Natural killer cell (primary cell): ENCODE measurements at regions not wholly inside any gene's neighbourhood (a gene's known extent, or its start where the extent isn't known, plus 50 kb on each side); places are given as distances from the start of the nearest gene placed in this dataset.

Experiments
- ATAC-seq, 3 donors: fragments of 150-1000 bp in 2 of 3; fragments of 200-7000 bp in 1 of 3; cut with Tn5 transposase; 1 replicate in 1 of 3; 2 replicates in 2 of 3; pipeline ENCODE4 v1.10.0; 2021; ENCODE audit warnings: mild to moderate bottlenecking in 2 of 3, moderate library complexity in 2 of 3
- DNase-seq, 2 donors: peaks; one replicate each; pipeline versions ENCODE4 v3.0.0 to v3.0.0-alpha.2; 2013 to 2021; ENCODE audit warnings: mixed read lengths in 1 of 2
- H3K27ac ChIP-seq: one replicate; pipeline ENCODE4 v1.5.1; 2013; ENCODE audit warnings: mild to moderate bottlenecking, low read length
- H3K27me3 ChIP-seq: one replicate; pipeline ENCODE4 v1.6.1; 2013; ENCODE audit warnings: low read length; ENCODE audit not compliant: control insufficient read depth, insufficient read depth
- H3K36me3 ChIP-seq: one replicate; pipeline ENCODE4 v1.6.1; 2013; ENCODE audit warnings: low read length; ENCODE audit not compliant: control insufficient read depth, insufficient read depth
- H3K4me1 ChIP-seq: one replicate; pipeline ENCODE4 v1.6.1; 2013; ENCODE audit warnings: low read length; ENCODE audit not compliant: control insufficient read depth, insufficient read depth
- H3K4me3 ChIP-seq: one replicate; pipeline ENCODE4 v1.5.1; 2013; ENCODE audit warnings: low read length
- H3K9me3 ChIP-seq: one replicate; pipeline ENCODE4 v1.6.1; 2013; ENCODE audit warnings: low read length; ENCODE audit not compliant: control insufficient read depth, insufficient read depth
- H3K27ac Mint-ChIP-seq, 2 donors: one replicate each; pipeline ENCODE4 v1.8.0; 2022; ENCODE audit warnings: mild to moderate bottlenecking in 2 of 2, mixed read lengths in 2 of 2, moderate library complexity in 1 of 2
- H3K27me3 Mint-ChIP-seq, 2 donors: one replicate each; pipeline ENCODE4 v1.8.0; 2022; ENCODE audit warnings: low read depth in 2 of 2, mixed read lengths in 2 of 2
- H3K36me3 Mint-ChIP-seq: one replicate; pipeline ENCODE4 v1.8.0; 2022; ENCODE audit warnings: mixed read lengths
- H3K4me1 Mint-ChIP-seq, 2 donors: one replicate each; pipeline ENCODE4 v1.8.0; 2022; ENCODE audit warnings: mixed read lengths in 2 of 2
- H3K4me3 Mint-ChIP-seq: one replicate; pipeline ENCODE4 v1.8.0; 2022; ENCODE audit warnings: mild to moderate bottlenecking, moderate library complexity, mixed read lengths
- H3K9me3 Mint-ChIP-seq, 2 donors: one replicate each; pipeline ENCODE4 v1.8.0; 2022; ENCODE audit warnings: mixed read lengths in 2 of 2
- CTCF ChIP-seq: fragments of 200-600 bp; IDR thresholded peaks from one replicate; pipeline ENCODE4 v1.8.0; 2022; ENCODE audit warnings: antibody characterized with exemption
- WGBS: methylation state at CpG from one replicate; pipeline ENCODE4 v1.1.7; 2013; ENCODE audit warnings: missing lambda C conversion rate; ENCODE audit not compliant: insufficient coverage; 5-methylcytosine and 5-hydroxymethylcytosine counted together
- intact Hi-C: fragments of 100-400 bp; cut with micrococcal nuclease; formaldehyde crosslinking; loops from one replicate; pipeline ENCODE4 v1.14.2; 2022

GRCh38 chr22:22106855-22107254, 124.3 kb upstream of the TOP3B start:
- H3K4me1 Mint-ChIP-seq: peaks cover 0 to 13% of the 10 kb centered on the region in 2 donors
- Histone ChIP-seq H3K27ac (no peak overlapping the region), H3K36me3 (no peaks in the 10 kb centered on the region), H3K4me1 (peaks cover 11% of the 10 kb centered on the region), H3K27me3 (no peaks in the 10 kb centered on the region), H3K9me3 (no peaks in the 10 kb centered on the region), H3K4me3 (no peak overlapping the region)
- intact Hi-C loops: no loop called here
- no peaks in the 10 kb centered on the region for H3K36me3 Mint-ChIP-seq
- no peak for TF ChIP-seq CTCF
- no peaks in the 10 kb centered on the region for H3K9me3 Mint-ChIP-seq
- peaks cover 8 to 11% of the 10 kb centered on the region in 2 donors for H3K27me3 Mint-ChIP-seq
- ATAC-seq: no peak
- DNase-seq: no peak
- no peak overlapping the region for H3K4me3 Mint-ChIP-seq
- no peak overlapping the region for H3K27ac Mint-ChIP-seq

- no peak for ATAC-seq
- H3K27ac ChIP-seq: no peak overlapping the region
- no peaks in the 10 kb centered on the region for H3K27me3 ChIP-seq
- no peaks in the 10 kb centered on the region for H3K4me1 ChIP-seq
- Mint-ChIP-seq H3K9me3 (no peaks in the 10 kb centered on the region), H3K4me3 (no peak overlapping the region), H3K4me1 (no peaks in the 10 kb centered on the region), H3K27me3 (peaks cover 8 to 11% of the 10 kb centered on the region in 2 donors), H3K36me3 (no peaks in the 10 kb centered on the region), H3K27ac (no peak overlapping the region)
- no peaks in the 10 kb centered on the region for H3K9me3 ChIP-seq
- no CpG with 5 or more reads among the region's 2 CpGs for WGBS
- no peaks in the 10 kb centered on the region for H3K36me3 ChIP-seq
- no peak for TF ChIP-seq CTCF
- no peak for DNase-seq
- H3K4me3 ChIP-seq: no peak overlapping the region
- intact Hi-C loops: no loop called here
These were observed 122.8 kb upstream of the TOP3B start for GRCh38 chr22:22105364-22105763.

GRCh38 chr22:22103078-22103875, 120.7 kb upstream of the TOP3B start:
- no peak for DNase-seq

More at GRCh38 chr22:22103078-22103875, 120.7 kb upstream of the TOP3B start:
- Histone ChIP-seq H3K4me3 (no peak overlapping the region), H3K27ac (no peak overlapping the region), H3K9me3 (no peaks in the 10 kb centered on the region), H3K36me3 (no peaks in the 10 kb centered on the region), H3K27me3 (no peaks in the 10 kb centered on the region), H3K4me1 (peaks cover 7% of the 10 kb centered on the region)
- H3K27me3 Mint-ChIP-seq: peaks cover 11 to 14% of the 10 kb centered on the region in 2 donors
- no peak overlapping the region for H3K27ac Mint-ChIP-seq
- H3K9me3 Mint-ChIP-seq: no peaks in the 10 kb centered on the region
- H3K4me1 Mint-ChIP-seq: no peaks in the 10 kb centered on the region
- H3K36me3 Mint-ChIP-seq: no peaks in the 10 kb centered on the region
- ATAC-seq: no peak
- WGBS: 75% methylated on average over 6 of the region's 8 CpGs
- no peak overlapping the region for H3K4me3 Mint-ChIP-seq
- TF ChIP-seq CTCF: no peak
- intact Hi-C loops: no loop called here
